Cardiac muscle cell (in vitro differentiated cells and primary cell): ENCODE measurements at regions not wholly inside any gene's neighbourhood (a gene's known extent, or its start where the extent isn't known, plus 50 kb on each side); places are given as distances from the start of the nearest gene placed in this dataset.
"Not testable (repeated sequence)": the region's sequence is repeated elsewhere in the genome, so short reads cannot be mapped to it uniquely, and the experiment has no call there.

Experiments
- DNase-seq, 2 donors: peaks; one replicate each; pipeline versions ENCODE4 v3.0.0 to v3.0.0-alpha.2; 2010 to 2017; ENCODE audit warnings: low read depth in 1 of 2, low spot score in 1 of 2
- H3K27ac ChIP-seq: fragments of 200-600 bp; sonication (generic); 2 replicates; pipeline ENCODE4 v1.5.1; 2016
- H3K27me3 ChIP-seq: fragments of 200-600 bp; sonication (generic); 2 replicates; pipeline ENCODE4 v1.6.0; 2016; ENCODE audit warnings: control low read depth
- H3K36me3 ChIP-seq: fragments of 200-600 bp; sonication (generic); 2 replicates; pipeline ENCODE4 v1.5.1; 2016; ENCODE audit warnings: control low read depth
- H3K4me1 ChIP-seq: fragments of 200-600 bp; sonication (generic); 2 replicates; pipeline ENCODE4 v1.8.1; 2017; ENCODE audit warnings: low read depth, mild to moderate bottlenecking, mixed run types
- H3K4me3 ChIP-seq: fragments of 200-600 bp; sonication (generic); 2 replicates; pipeline ENCODE4 v1.5.1; 2016; ENCODE audit warnings: mild to moderate bottlenecking
- H3K9me3 ChIP-seq: fragments of 200-600 bp; sonication (generic); 2 replicates; pipeline ENCODE4 v1.5.1; 2017; ENCODE audit warnings: low read depth, mild to moderate bottlenecking, control low read depth
- CTCF ChIP-seq: IDR thresholded peaks from 2 replicates; pipeline ENCODE4 v1.5.1; 2012; ENCODE audit warnings: low read depth, mild to moderate bottlenecking, low read length

- not testable (repeated sequence) for DNase-seq, H3K9me3 ChIP-seq, H3K4me3 ChIP-seq
Measured at GRCh38 chr9:85792057-85792456, 50.3 kb upstream of the AGTPBP1 start.

GRCh38 chr9:85802978-85803695 lies 61.4 kb upstream of the AGTPBP1 start:
- not testable (repeated sequence) for H3K4me1 ChIP-seq, H3K9me3 ChIP-seq, H3K27me3 ChIP-seq, H3K27ac ChIP-seq, DNase-seq, H3K36me3 ChIP-seq, H3K4me3 ChIP-seq

More at GRCh38 chr9:85792057-85792456, 50.3 kb upstream of the AGTPBP1 start:
- H3K36me3 ChIP-seq, H3K27ac ChIP-seq, H3K4me1 ChIP-seq, H3K27me3 ChIP-seq: not testable (repeated sequence)

- DNase-seq, H3K9me3 ChIP-seq, H3K27me3 ChIP-seq, H3K4me1 ChIP-seq: not testable (repeated sequence)
- peak overlapping the region; percentile 94 for H3K27ac ChIP-seq
- peaks cover 11% of the 10 kb centered on the region for H3K36me3 ChIP-seq
- peak overlapping the region; percentile 74 for H3K4me3 ChIP-seq
Measured at GRCh38 chr9:85804847-85805133, 63.0 kb upstream of the AGTPBP1 start.

DNA sequence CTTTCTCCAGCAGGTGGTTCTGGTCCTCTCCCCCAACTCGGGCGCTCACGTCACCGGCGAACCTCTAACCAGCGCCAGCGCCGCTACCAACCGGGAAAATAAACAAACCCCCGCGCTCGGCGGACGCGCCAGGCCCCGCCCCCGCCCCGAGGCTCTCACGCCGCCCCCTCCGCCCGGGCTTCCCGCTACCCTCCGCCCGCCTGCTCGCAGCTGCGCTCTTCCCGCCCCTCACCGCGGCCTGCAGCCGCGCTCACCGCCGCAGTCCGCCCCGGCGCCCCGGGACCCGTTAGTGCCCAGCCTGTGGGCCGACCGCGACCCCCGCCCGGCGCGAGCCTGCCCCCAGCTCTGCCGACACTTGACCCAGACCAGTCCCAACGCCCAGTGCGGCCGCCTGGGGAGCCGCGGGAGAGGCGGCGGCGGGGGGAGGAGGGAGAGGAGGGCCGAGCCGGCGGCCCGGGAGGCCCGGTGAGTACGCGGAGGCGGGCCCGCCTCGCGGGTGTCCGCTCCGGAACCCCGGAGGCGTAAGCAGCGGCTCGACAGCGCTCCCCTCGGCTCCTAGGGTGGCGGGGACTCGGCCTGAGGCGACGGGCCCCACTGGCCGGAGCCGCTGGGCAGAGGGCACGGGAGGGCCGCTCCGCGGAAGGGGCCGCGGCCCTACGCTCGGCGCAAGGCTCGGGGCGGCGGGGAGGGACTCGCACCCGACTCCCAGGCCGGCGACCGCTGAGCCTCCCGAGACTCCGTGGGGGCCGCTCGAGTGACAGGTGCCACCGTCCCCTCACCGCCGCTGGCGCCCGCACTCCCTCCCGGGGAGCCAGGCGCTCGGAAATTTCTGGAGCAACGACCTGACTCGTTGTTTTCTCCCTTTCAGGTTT lies 63.6 kb upstream of the AGTPBP1 start:
- peak; percentile 76 to 87 for DNase-seq
- H3K4me1 ChIP-seq, H3K27me3 ChIP-seq, H3K9me3 ChIP-seq: not testable (repeated sequence)
- peak; percentile 9 for TF ChIP-seq CTCF
- H3K4me3 ChIP-seq: peak overlapping the region; percentile 74
- H3K27ac ChIP-seq: peak overlapping the region; percentile 94
- H3K36me3 ChIP-seq: peaks cover 11% of the 10 kb centered on the region

GRCh38 chr9:85808329-85808728 lies 66.6 kb upstream of the AGTPBP1 start:
- peaks cover 11% of the 10 kb centered on the region for H3K36me3 ChIP-seq
- H3K27ac ChIP-seq, H3K9me3 ChIP-seq, H3K4me1 ChIP-seq, H3K27me3 ChIP-seq, H3K4me3 ChIP-seq, DNase-seq: not testable (repeated sequence)

DNA sequence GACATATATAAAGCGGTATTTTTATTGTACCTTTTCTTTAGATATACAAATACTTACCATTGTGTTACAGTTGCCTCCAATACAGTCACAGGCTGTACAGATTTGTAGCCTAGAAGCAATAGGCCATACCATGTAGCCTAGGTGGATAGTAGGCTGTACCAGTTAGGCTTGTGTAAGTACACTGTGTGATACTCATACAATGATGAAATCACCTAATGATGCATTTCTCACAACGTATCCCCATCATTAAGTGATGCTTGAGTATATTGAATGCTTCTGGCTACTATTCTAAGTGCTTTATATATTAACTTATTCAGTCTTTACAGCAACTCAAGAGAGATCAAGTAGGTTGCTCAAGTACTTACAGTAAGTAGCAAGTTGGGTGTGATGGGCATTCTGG lies 71.6 kb upstream of the AGTPBP1 start:
- DNase-seq, H3K27me3 ChIP-seq, H3K4me1 ChIP-seq, H3K36me3 ChIP-seq, H3K27ac ChIP-seq, H3K9me3 ChIP-seq, H3K4me3 ChIP-seq: not testable (repeated sequence)

DNA sequence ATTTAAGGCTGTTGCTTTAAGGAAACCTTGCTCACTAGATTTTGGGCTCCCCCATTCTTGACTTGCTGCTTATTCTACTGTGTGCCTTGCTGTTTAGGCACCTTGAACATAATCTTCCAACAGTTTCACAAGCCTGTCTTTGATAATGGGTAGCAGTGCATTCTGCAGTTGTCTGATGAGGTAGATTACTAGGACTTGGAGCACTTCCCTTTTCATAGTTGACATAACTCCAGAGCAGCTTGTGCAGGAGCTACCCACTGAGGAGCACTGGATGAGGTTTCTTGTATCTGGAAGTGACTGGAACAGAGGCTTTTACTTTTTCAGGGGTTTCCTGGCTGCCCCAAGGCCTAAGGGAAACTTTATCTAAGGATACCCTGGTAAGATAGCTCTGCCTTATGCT lies 73.0 kb upstream of the AGTPBP1 start:
- DNase-seq, H3K27ac ChIP-seq, H3K4me1 ChIP-seq, H3K36me3 ChIP-seq, H3K9me3 ChIP-seq, H3K27me3 ChIP-seq, H3K4me3 ChIP-seq: not testable (repeated sequence)

DNA sequence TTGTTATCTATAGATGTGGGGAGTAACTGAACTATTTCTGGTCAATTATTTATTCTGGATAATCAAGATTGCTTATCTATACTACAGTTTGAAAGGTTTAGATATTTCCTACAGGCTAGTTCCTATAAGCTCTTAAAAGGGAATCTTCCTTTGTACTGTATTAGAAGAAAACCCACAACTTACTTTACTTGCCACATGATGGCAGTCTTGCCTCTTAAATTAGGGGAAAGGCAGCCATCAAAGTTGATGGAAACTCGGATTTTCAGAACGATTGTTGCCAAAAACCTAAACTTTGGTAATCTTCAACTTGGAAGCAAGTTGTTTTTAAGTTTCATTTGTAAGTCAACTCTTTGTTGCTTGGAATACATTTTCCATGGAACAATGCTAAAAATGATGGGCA lies 77.2 kb upstream of the AGTPBP1 start:
- not testable (repeated sequence) for H3K4me1 ChIP-seq, H3K9me3 ChIP-seq, H3K27me3 ChIP-seq, H3K27ac ChIP-seq, H3K36me3 ChIP-seq, H3K4me3 ChIP-seq
- peak in 1 of 2 donors; percentile 41 for DNase-seq
- TF ChIP-seq CTCF: peak; percentile 24

- not testable (repeated sequence) for H3K27me3 ChIP-seq, DNase-seq, H3K36me3 ChIP-seq, H3K4me3 ChIP-seq, H3K4me1 ChIP-seq, H3K9me3 ChIP-seq
- peak overlapping the region; percentile 22 for H3K27ac ChIP-seq
Measured at GRCh38 chr9:85820598-85820997, 78.8 kb upstream of the AGTPBP1 start.
